BLaER1 (cell line): ENCODE measurements at regions not wholly inside any gene's neighbourhood (a gene's known extent, or its start where the extent isn't known, plus 50 kb on each side); places are given as distances from the start of the nearest gene placed in this dataset.

ENCODE experiments used
- H3K27ac ChIP-seq: shearing (Covaris generic); formaldehyde crosslinking; 2 replicates; pipeline ENCODE4 v1.8.1; 2022
- H3K27me3 ChIP-seq: shearing (Covaris generic); formaldehyde crosslinking; 2 replicates; pipeline ENCODE4 v1.8.1; 2022
- H3K36me3 ChIP-seq: shearing (Covaris generic); formaldehyde crosslinking; 2 replicates; pipeline ENCODE4 v1.8.1; 2022
- H3K4me1 ChIP-seq: shearing (Covaris generic); formaldehyde crosslinking; 2 replicates; pipeline ENCODE4 v1.8.1; 2022
- H3K4me2 ChIP-seq: shearing (Covaris generic); formaldehyde crosslinking; 2 replicates; pipeline ENCODE4 v1.8.1; 2022
- H3K4me3 ChIP-seq: shearing (Covaris generic); formaldehyde crosslinking; 2 replicates; pipeline ENCODE4 v1.8.1; 2022
- H3K9ac ChIP-seq: shearing (Covaris generic); formaldehyde crosslinking; 2 replicates; pipeline ENCODE4 v1.8.1; 2022
- H3K9me3 ChIP-seq: shearing (Covaris generic); formaldehyde crosslinking; 2 replicates; pipeline ENCODE4 v1.8.1; 2022
- H4K20me1 ChIP-seq: shearing (Covaris generic); formaldehyde crosslinking; 2 replicates; pipeline ENCODE4 v1.8.1; 2022
- Cebpa-rat ChIP-seq: shearing (Covaris generic); IDR thresholded peaks from 2 replicates; pipeline ENCODE4 v1.8.1; 2022

- TF ChIP-seq Cebpa-rat, result no peak
- no peak overlapping the region for H3K4me2 ChIP-seq
Measured at GRCh38 chr18:51531501-51531900, 334.0 kb upstream of the MEX3C start.

GRCh38 chr18:51537487-51537886, 340.0 kb upstream of the MEX3C start:
- H3K4me2 ChIP-seq, result no peak overlapping the region
- no peaks in the 10 kb centered on the region for H3K36me3 ChIP-seq

More at GRCh38 chr18:51531501-51531900, 334.0 kb upstream of the MEX3C start:
- H3K9me3 ChIP-seq, result no peaks in the 10 kb centered on the region
- H3K4me1 ChIP-seq, result no peaks in the 10 kb centered on the region
- no peaks in the 10 kb centered on the region for H3K27me3 ChIP-seq
- no peak overlapping the region for H3K4me3 ChIP-seq
- H4K20me1 ChIP-seq, result no peaks in the 10 kb centered on the region
- H3K27ac ChIP-seq, result no peak overlapping the region
- H3K36me3 ChIP-seq, result no peaks in the 10 kb centered on the region
- no peak overlapping the region for H3K9ac ChIP-seq

GRCh38 chr18:51540562-51540961, 343.1 kb upstream of the MEX3C start:
- H3K9me3 ChIP-seq, result no peaks in the 10 kb centered on the region
- H3K36me3 ChIP-seq, result no peaks in the 10 kb centered on the region
- no peaks in the 10 kb centered on the region for H3K27me3 ChIP-seq
- H3K4me1 ChIP-seq, result no peaks in the 10 kb centered on the region
- no peaks in the 10 kb centered on the region for H4K20me1 ChIP-seq
- no peak overlapping the region for H3K27ac ChIP-seq
- no peak overlapping the region for H3K4me3 ChIP-seq
- no peak for TF ChIP-seq Cebpa-rat
- H3K4me2 ChIP-seq, result no peak overlapping the region
- no peak overlapping the region for H3K9ac ChIP-seq

More at GRCh38 chr18:51537487-51537886, 340.0 kb upstream of the MEX3C start:
- H3K27ac ChIP-seq, result no peak overlapping the region
- H4K20me1 ChIP-seq, result no peaks in the 10 kb centered on the region
- H3K4me3 ChIP-seq, result no peak overlapping the region
- no peaks in the 10 kb centered on the region for H3K9me3 ChIP-seq
- no peak overlapping the region for H3K9ac ChIP-seq
- no peaks in the 10 kb centered on the region for H3K4me1 ChIP-seq
- TF ChIP-seq Cebpa-rat, result no peak
- H3K27me3 ChIP-seq, result no peaks in the 10 kb centered on the region

- H3K27me3 ChIP-seq, result no peaks in the 10 kb centered on the region
- H3K36me3 ChIP-seq, result no peaks in the 10 kb centered on the region
- no peaks in the 10 kb centered on the region for H3K4me1 ChIP-seq
- no peaks in the 10 kb centered on the region for H3K9me3 ChIP-seq
- no peaks in the 10 kb centered on the region for H4K20me1 ChIP-seq
- no peak overlapping the region for H3K27ac ChIP-seq
- H3K4me3 ChIP-seq, result no peak overlapping the region
- no peak overlapping the region for H3K9ac ChIP-seq
- no peak for TF ChIP-seq Cebpa-rat
- no peak overlapping the region for H3K4me2 ChIP-seq
Measured at GRCh38 chr18:51541230-51541629, 343.7 kb upstream of the MEX3C start.

GRCh38 chr18:51543658-51544155, 346.2 kb upstream of the MEX3C start:
- Histone ChIP-seq H3K4me1 (no peaks in the 10 kb centered on the region), H3K4me3 (no peak overlapping the region), H3K27me3 (no peaks in the 10 kb centered on the region), H3K9me3 (no peaks in the 10 kb centered on the region), H3K36me3 (no peaks in the 10 kb centered on the region), H4K20me1 (no peaks in the 10 kb centered on the region), H3K4me2 (no peak overlapping the region), H3K27ac (no peak overlapping the region), H3K9ac (no peak overlapping the region)
- no peak for TF ChIP-seq Cebpa-rat

- H4K20me1 ChIP-seq, result no peaks in the 10 kb centered on the region
- H3K27me3 ChIP-seq, result no peaks in the 10 kb centered on the region
- H3K4me2 ChIP-seq, result no peak overlapping the region
- H3K4me1 ChIP-seq, result no peaks in the 10 kb centered on the region
- H3K27ac ChIP-seq, result no peak overlapping the region
- no peaks in the 10 kb centered on the region for H3K9me3 ChIP-seq
- no peak overlapping the region for H3K9ac ChIP-seq
- no peak for TF ChIP-seq Cebpa-rat
- H3K36me3 ChIP-seq, result no peaks in the 10 kb centered on the region
- no peak overlapping the region for H3K4me3 ChIP-seq
Measured at GRCh38 chr18:51545446-51545845, 348.0 kb upstream of the MEX3C start.

- no peak overlapping the region for H3K4me2 ChIP-seq
- no peak overlapping the region for H3K27ac ChIP-seq
- no peaks in the 10 kb centered on the region for H3K27me3 ChIP-seq
- peaks cover 6% of the 10 kb centered on the region for H3K9me3 ChIP-seq
- H3K4me1 ChIP-seq, result peaks cover 19% of the 10 kb centered on the region
- TF ChIP-seq Cebpa-rat, result no peak
- no peaks in the 10 kb centered on the region for H4K20me1 ChIP-seq
- H3K4me3 ChIP-seq, result no peak overlapping the region
- no peaks in the 10 kb centered on the region for H3K36me3 ChIP-seq
- no peak overlapping the region for H3K9ac ChIP-seq
Measured at GRCh38 chr18:51559198-51559901, 361.9 kb upstream of the MEX3C start.

- Histone ChIP-seq H4K20me1 (no peaks in the 10 kb centered on the region), H3K9ac (no peak overlapping the region), H3K27me3 (no peaks in the 10 kb centered on the region), H3K36me3 (no peaks in the 10 kb centered on the region), H3K4me2 (no peak overlapping the region), H3K4me1 (peaks cover 19% of the 10 kb centered on the region), H3K9me3 (0 out of 2 replicates have a peak, but pooled peaks cover under 1% of the 10 kb centered on the region), H3K27ac (no peak overlapping the region), H3K4me3 (no peak overlapping the region)
- no peak for TF ChIP-seq Cebpa-rat
Measured at GRCh38 chr18:51559902-51560287, 362.4 kb upstream of the MEX3C start.

- Histone ChIP-seq H3K9me3 (no peaks in the 10 kb centered on the region), H3K36me3 (no peaks in the 10 kb centered on the region), H3K27ac (no peak overlapping the region), H3K4me2 (no peak overlapping the region), H3K27me3 (no peaks in the 10 kb centered on the region), H4K20me1 (no peaks in the 10 kb centered on the region), H3K4me1 (peaks cover 19% of the 10 kb centered on the region), H3K9ac (no peak overlapping the region), H3K4me3 (no peak overlapping the region)
- TF ChIP-seq Cebpa-rat, result no peak
Measured at GRCh38 chr18:51561821-51562220, 364.3 kb upstream of the MEX3C start.

- peaks cover 19% of the 10 kb centered on the region for H3K4me1 ChIP-seq
- no peaks in the 10 kb centered on the region for H3K9me3 ChIP-seq
- no peaks in the 10 kb centered on the region for H3K27me3 ChIP-seq
- no peaks in the 10 kb centered on the region for H3K36me3 ChIP-seq
- H3K4me3 ChIP-seq, result no peak overlapping the region
- H4K20me1 ChIP-seq, result no peaks in the 10 kb centered on the region
- TF ChIP-seq Cebpa-rat, result no peak
- H3K27ac ChIP-seq, result no peak overlapping the region
- H3K4me2 ChIP-seq, result peak overlapping the region; percentile 55
- H3K9ac ChIP-seq, result no peak overlapping the region
Measured at GRCh38 chr18:51562866-51563265, 365.4 kb upstream of the MEX3C start.

- TF ChIP-seq Cebpa-rat, result no peak
- no peaks in the 10 kb centered on the region for H3K27me3 ChIP-seq
Measured at GRCh38 chr18:51563396-51563795, 365.9 kb upstream of the MEX3C start.

More at GRCh38 chr18:51563396-51563795, 365.9 kb upstream of the MEX3C start:
- Histone ChIP-seq H3K36me3 (no peaks in the 10 kb centered on the region), H3K4me1 (peaks cover 19% of the 10 kb centered on the region), H3K9me3 (no peaks in the 10 kb centered on the region), H3K4me2 (peak overlapping the region; percentile 55), H3K27ac (no peak overlapping the region), H3K9ac (no peak overlapping the region), H4K20me1 (no peaks in the 10 kb centered on the region), H3K4me3 (no peak overlapping the region)
